Left renal pelvis (tissue), 4 donors: ENCODE measurements at regions not wholly inside any gene's neighbourhood (a gene's known extent, or its start where the extent isn't known, plus 50 kb on each side); places are given as distances from the start of the nearest gene placed in this dataset.

ENCODE experiments used
- DNase-seq, 4 donors: peaks; one replicate each; pipeline ENCODE4 v3.0.0-alpha.2; 2013; ENCODE audit warnings: low read depth in 4 of 4, low spot score in 3 of 4

GRCh38 chr3:74357881-74358280 lies 256.6 kb downstream of the CNTN3 start:
- no peak for DNase-seq

DNA sequence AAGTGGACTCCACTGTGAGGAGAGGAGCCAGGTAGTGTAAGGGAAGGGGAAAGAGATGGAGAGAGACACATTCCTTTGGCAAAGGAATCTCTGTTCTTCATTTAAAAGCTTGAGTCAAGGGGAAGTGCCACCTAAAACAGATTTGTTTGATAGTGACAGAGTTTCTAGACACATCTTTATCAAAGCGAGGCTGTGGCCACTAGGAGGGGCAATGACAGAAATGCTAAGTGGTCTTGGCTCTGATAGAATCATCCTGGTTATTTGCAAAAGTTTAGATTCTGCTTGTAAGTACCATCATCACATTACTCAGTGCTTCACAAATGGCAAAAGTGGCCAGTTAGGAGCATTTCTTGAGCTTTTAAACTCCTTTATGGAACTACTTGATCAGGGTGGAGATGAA lies 261.4 kb downstream of the CNTN3 start:
- no peak for DNase-seq

DNA sequence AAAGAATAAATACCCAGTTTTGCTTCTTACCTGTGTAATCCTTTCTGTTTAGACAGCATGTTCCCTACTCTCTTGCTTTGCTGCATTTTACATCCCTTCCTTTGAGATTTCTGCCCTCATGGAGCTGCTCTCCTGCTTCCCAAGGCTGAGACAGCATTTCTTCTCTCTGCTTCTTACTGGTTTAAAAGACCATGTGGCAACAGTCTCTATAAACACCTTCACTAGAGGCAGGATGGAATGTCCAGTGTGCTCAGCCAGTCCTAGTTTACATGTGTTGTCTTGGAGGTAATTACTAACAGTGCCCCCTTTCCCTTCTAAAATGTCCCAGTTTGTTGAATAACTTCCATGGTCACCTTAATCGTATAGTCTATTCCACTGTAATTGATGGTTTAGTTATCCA lies 262.3 kb downstream of the CNTN3 start:
- DNase-seq: no peak

DNA sequence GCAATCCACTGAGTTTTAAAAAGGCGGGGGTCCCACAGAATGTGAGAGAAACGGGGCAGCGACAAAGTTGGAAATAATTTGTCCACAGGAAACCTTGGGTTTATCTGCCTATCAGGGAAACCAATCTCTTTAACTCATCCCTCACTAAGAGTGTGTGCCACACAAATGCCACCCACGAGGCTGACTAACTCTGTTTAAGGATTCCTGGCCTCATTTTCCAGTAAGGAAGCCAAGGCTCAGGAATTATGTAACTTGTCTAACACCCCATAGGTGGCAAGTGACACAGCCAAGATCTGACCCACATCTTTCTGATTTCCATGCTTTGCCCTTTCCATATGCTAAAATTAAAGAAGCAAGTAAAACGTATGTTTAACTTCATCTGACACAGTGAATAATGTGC lies 263.2 kb downstream of the CNTN3 start:
- no peak for DNase-seq

- DNase-seq: peak in 1 of 4 donors; percentile 4
Observed at GRCh38 chr3:74349015-74349414, 265.4 kb downstream of the CNTN3 start.

- DNase-seq: no peak
Observed at GRCh38 chr3:74347563-74348268, 266.7 kb downstream of the CNTN3 start.

- DNase-seq: no peak
Observed at GRCh38 chr3:74346896-74347295, 267.6 kb downstream of the CNTN3 start.

DNA sequence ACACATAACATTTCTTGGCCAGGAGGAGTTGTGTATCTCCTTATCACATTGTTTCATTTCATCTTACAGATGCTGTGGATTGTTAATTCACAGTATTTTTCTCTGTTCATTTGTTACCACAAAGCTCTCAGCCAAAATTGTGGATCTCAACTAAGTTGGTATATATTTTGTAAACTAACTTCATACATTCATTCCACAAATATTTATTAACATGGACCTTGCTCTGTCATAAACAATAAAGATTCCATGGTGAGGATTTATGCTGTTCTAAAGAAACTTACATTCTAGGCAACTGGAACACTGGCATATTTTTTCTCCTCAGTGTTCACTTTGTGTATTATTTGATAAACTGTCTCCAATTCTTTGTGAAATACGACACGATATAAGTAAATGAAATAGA lies 268.8 kb downstream of the CNTN3 start:
- DNase-seq: no peak

DNA sequence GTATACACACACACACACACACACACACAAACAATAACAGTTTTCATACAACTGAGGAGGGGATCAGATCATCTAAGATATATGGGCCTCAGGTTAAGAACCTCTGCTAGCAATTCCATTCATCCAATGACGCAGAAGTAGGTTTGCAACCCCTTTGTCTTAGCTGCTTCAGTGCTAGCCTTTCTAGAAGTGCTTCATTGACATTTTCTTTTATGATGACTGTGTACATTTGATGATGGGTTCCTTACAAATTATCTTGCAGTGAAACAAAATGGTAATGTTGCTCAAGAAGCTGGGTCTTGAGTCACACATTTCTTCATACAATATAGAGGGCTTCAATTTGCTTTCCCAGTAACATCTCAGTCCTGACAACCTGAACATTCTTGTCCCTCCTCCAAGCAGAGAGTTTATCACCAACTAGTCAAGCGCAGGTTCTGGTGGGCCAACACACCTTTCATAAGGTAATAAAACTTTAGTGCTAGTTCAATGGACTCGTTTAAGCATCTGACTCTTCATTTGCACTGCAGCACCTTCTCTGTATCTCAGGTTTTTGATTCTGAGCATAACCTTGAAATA lies 269.5 kb downstream of the CNTN3 start:
- no peak for DNase-seq

DNA sequence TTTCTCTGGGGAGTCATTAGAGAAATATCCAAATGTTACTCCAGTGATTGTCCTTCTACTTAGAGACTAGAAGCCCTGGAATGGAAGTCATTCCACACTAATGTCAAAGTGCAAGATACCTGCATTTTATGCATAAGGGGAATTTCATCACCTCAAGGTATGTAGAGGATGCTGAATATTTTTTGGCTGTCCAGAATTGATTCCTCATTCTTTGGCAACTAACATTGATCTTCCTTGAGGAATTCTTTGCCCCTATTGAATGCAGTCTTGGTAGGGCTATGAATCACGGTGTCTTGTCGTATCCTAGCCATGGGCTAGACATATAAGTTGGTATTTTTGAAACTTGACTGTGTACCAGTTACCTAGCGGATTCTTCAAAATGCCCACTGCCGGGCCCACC lies 271.1 kb downstream of the CNTN3 start:
- DNase-seq: no peak

DNA sequence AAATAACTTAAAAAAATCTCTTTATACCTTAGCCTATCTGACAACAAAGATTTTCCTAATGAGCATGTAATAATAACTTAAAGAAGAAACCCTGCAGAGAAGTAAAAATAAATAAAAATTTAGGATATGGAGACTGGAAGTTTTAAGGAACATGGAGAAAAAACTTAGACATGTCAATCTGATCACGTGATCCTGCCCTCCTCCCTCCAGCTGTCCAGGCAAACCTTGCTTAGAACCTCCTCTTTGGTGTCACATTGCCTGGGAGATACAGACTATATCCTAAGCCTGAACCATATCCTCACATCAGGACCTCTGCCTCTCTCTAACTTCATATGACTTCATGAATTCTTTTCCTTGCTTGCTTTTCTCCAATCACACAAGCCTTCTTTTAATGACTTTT lies 275.5 kb downstream of the CNTN3 start:
- DNase-seq: no peak

DNA sequence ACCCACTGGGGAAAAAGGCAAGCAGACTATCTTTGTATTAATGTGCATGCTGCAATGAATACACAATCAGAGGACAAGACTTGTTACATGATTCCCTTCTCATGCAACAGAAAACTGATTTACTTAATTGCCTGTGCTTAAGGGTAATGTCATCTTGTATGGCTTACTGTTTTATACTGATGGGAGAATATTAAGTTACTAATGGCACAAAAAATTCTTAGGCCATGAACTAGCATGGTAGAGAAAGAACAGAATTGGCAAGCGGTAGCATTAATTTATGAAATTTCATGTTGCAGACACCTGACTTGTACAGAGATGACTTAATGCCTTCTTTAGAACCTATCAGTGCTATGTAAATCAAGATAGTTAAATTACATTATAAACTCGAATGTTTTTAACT lies 282.3 kb downstream of the CNTN3 start:
- no peak for DNase-seq

DNA sequence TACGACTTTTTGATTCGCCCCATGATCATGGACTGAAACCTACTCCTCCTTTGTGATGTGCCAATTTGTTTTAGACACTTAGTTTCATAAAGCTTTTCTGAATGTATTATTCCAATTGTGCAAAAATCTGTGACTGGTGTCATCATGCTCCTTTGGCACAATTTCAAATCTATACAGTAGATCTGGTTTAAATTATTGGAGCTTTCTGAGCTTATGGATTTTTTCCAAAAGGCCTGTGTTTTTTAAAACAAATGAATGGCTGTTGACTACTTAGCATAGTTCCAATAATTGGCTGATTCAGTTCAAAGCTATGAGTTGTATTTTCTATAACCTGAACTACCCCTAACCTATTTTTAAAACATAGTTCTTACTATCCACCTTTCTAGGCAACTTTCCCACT lies 282.7 kb downstream of the CNTN3 start:
- no peak for DNase-seq

DNA sequence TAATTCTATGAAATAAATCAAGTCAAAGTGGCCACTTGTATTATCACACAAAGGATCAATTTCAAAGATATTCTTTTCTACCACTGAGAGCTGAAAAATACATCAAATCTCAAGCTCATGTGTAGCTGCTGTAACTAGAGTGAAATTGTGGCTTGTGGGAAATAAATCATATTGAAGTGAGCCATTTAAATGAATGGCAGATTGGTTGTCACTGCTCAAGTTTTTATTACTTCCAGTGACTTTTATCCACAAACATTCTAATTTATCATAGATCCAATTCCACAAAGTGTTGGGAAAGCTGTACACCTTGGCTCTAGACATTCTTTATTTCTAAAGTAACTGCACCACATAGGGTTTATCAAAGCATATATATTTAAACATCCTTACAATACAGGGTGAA lies 285.4 kb downstream of the CNTN3 start:
- DNase-seq: peak in 3 of 4 donors; percentile 14 to 33 (median 25)

DNA sequence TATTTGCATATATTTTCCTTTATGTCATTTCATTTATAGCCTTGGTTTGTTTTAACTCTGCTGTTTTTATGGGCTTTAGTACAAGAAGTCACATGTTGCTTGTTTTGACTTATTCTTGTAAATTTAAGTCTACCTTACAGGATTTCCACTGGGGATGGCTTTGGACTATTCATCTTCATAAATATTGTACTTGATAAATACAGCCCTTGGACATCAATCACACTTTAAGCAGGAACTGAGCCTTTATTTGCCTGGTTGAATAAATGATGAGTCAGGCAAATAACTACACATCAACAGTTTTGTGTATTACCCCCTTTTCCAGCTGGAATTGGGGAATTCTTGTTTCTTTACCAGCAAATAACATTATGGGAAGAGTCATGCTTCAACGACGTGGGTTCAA lies 286.0 kb downstream of the CNTN3 start:
- DNase-seq: peak in 1 of 4 donors; percentile 6

DNA sequence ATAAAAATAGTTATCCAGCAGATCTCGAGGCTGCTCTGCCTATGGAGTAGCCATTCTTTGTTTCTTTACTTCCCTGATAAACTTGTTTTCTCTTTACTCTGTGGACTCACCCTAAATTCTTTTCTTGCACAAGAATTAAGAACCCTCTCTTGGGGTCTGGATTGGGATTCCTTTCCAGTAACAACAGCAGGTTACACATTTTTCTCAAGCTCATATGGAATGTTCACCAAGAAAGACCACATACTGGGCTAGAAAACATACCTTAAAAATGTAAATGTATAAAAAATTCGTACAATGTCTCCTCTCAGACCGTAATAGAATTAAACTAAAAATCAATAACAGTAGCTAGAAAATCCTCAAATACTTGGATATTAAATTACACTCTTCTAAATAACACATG lies 299.2 kb downstream of the CNTN3 start:
- DNase-seq: no peak

DNA sequence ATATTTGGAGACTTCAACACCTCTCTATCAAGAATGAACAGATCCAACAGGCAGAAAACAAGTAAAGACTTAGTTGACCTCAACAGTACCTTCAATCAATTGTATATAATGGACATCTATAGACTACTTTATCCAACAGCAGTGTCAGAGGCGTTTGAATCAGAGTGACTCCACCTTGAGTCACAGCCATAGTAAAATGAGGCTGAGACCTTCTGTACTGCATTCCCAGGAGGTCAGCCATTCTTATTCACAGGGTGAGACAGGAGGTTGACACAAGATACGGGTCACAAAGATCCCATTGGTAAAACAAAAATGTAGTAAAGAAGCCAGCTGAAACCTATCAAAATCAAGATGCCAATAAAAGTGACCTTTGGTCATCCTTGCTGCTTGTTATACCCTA lies 299.8 kb downstream of the CNTN3 start:
- DNase-seq: no peak

DNA sequence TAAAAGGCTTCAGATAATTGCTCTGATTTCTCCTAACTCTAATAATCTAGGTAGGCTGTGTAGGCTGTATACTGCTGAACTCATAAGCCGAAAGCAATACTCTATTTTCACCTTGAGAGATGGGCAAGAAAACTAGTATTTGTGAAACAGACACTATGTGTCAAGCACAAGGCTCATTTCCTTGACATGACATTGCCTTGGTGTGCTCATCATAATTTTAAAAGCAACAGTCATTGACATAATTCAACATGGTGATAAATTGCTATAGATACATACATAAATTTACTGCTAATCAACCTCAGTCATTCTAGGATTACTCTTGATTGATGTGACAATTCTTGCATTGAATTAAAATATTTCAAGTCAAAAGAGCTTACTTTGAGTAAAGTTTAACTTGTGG lies 304.7 kb downstream of the CNTN3 start:
- DNase-seq: no peak

DNA sequence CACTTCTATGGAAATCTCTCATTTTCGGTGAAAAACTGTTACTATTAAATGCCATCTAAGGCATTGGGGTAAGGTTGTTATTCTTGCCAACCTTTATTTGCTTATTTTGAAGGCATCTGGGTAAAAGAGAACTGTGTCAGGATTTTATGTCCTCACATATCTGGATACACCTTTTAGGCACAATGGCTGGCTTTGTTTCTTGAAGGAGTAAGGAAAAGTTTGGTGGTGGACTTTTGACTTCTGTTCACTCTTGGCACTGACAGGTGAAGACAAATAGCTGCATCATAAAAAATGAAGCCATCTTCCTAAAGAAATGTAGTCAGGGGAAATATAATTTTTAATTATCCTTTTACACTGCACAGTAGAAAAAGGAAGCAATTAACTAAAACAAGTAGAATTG lies 310.0 kb downstream of the CNTN3 start:
- no peak for DNase-seq

GRCh38 chr3:74303711-74304110 lies 310.7 kb downstream of the CNTN3 start:
- DNase-seq: no peak

DNA sequence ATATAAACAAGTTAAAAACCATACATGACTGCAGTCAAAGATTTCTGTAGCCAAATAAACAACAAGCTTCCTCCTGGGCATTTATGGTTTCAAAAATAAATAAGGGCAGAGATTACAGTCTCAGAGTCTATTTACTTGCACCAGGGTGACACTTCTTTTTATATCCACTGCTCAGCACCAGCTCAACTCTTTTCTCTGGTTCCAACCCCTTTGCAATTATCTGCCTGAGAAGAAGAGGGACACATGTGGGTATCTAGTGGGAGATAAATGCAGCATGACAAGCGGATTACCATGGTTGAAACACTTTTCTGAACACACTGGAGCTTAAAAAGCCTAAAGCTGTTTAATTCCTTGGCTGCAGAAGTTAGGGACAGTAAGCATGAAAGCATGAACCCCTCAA lies 311.5 kb downstream of the CNTN3 start:
- no peak for DNase-seq

DNA sequence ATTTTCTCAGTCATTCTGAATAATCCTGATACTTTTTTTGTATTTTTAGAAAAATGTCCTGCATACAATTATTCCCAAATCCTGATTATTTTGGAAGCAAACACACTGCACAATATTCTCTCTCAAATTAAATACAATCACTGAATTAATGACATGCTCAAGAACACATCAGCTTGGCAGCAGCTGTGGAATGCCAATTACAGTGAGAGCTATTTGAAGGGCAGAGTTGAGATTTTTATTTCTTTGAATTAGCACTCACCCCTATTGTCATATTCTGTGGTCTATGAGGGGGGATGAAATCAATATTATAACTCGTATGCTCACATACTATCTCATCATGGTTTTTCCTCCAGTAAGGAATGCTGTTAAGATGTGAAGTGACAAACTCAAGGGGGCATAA lies 312.2 kb downstream of the CNTN3 start:
- no peak for DNase-seq

DNA sequence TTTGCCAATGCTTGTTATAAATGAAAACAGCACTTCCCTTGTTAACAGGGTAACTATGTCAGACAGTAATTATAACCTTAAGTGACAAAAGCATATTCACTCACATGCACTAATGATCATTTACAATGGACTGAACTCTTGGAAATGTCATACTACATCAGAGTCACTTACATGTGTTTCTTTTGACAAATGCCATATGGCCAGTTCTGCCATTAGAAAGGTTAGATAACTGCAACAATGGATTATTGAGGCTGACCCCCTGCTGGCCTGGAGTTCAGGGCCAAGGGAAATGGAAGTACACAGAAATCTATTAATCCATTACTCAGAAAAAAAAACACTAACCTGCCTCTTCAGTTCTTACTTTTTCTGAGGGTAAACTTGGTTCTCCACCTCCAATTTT lies 313.4 kb downstream of the CNTN3 start:
- DNase-seq: no peak
